ENCODE measurements at regions not wholly inside any gene's neighbourhood (a gene's known extent, or its start where the extent isn't known, plus 50 kb on each side); places are given as distances from the start of the nearest gene placed in this dataset.

DNA sequence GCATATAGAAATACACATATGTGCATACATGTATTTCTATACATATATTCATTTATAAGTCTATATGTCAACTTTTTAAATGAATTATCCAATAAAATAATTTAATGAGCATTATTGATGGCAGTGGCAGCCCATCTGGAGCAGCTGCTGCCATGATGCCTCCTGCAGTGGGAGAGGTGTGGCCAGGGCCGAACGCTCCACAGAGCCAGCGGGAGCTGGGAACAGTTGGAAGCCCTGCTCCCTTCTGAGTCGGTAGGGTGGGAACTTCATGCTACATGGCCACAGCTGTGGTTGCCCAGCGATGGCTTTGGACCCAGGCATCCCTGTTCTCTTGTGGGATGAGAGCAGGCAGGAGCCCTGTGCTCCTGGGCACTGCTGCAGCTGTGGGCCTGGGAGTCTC, 812.4 kb upstream of the CTNND2 start:
- Histone ChIP-seq H3K27me3 (no peaks in the 10 kb centered on the region), H3K4me1 (no peaks in the 10 kb centered on the region), H3K36me3 (no peaks in the 10 kb centered on the region), H3K9me3 (no peaks in the 10 kb centered on the region), H3K27ac (no peak overlapping the region), H3K4me3 (no peak overlapping the region)
- no peak for DNase-seq (ENCODE audit: low spot score)
- TF ChIP-seq, protein P1, sequence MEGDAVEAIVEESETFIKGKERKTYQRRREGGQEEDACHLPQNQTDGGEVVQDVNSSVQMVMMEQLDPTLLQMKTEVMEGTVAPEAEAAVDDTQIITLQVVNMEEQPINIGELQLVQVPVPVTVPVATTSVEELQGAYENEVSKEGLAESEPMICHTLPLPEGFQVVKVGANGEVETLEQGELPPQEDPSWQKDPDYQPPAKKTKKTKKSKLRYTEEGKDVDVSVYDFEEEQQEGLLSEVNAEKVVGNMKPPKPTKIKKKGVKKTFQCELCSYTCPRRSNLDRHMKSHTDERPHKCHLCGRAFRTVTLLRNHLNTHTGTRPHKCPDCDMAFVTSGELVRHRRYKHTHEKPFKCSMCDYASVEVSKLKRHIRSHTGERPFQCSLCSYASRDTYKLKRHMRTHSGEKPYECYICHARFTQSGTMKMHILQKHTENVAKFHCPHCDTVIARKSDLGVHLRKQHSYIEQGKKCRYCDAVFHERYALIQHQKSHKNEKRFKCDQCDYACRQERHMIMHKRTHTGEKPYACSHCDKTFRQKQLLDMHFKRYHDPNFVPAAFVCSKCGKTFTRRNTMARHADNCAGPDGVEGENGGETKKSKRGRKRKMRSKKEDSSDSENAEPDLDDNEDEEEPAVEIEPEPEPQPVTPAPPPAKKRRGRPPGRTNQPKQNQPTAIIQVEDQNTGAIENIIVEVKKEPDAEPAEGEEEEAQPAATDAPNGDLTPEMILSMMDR (IDR thresholded peaks at IDR 0.05), result no peak

DNA sequence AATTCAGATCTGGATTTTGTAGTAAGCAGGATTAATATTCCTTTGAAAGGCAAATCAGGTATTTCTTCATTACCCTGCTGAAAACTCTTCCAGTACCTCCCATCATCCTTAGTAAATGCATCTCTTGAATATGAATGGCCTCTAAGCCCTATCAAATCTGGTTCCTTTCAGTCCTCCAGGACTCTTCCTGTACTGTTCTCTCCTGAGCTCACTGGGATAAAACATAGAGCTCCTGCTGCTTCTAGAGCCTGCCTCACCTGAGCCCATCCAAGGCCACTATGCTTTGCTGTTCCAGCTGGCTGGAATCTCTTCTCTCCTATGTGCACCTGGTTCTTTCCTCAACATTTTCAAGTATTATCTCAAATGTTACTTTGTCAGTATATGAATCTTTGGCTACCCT, 803.3 kb upstream of the CTNND2 start:
- Histone ChIP-seq H3K9me3 (no peaks in the 10 kb centered on the region), H3K4me1 (no peaks in the 10 kb centered on the region), H3K36me3 (no peaks in the 10 kb centered on the region), H3K27ac (no peak overlapping the region), H3K27me3 (no peaks in the 10 kb centered on the region), H3K4me3 (no peak overlapping the region)
- TF ChIP-seq, protein P1 (IDR thresholded peaks at IDR 0.05), result no peak
- no peak for DNase-seq (ENCODE audit: low spot score)

- H3K36me3 ChIP-seq, result no peaks in the 10 kb centered on the region
- TF ChIP-seq, protein P1 (IDR thresholded peaks at IDR 0.05), result no peak
- no peak overlapping the region for H3K27ac ChIP-seq
- no peak for DNase-seq (ENCODE audit: low spot score)
- no peak overlapping the region for H3K4me3 ChIP-seq
- H3K9me3 ChIP-seq, result no peaks in the 10 kb centered on the region
- H3K4me1 ChIP-seq, result no peaks in the 10 kb centered on the region
- H3K27me3 ChIP-seq, result no peaks in the 10 kb centered on the region
These were observed 800.7 kb upstream of the CTNND2 start for GRCh38 chr5:12704955-12705354.

DNA sequence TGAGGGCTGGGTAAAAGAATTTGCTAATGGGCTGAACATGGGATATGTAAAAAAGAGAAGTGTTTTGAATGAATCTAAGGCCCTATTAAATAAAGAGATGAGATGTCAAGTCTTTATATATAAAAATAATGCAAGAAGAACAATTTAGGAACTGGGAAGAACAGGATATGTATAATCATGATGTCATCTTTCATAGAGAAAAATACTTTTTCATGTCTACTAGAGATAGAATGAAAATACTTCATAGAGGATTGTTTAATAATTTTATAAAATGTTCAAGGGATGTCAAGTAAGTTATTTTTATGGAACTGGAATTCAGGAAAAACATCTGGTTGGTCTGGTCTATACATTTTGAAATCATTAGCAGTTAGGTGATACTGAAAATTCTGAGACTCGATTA, 799.0 kb upstream of the CTNND2 start:
- H3K4me3 ChIP-seq, result no peak overlapping the region
- TF ChIP-seq, protein P1 (IDR thresholded peaks at IDR 0.05), result no peak
- no peak overlapping the region for H3K27ac ChIP-seq
- H3K36me3 ChIP-seq, result no peaks in the 10 kb centered on the region
- no peaks in the 10 kb centered on the region for H3K27me3 ChIP-seq
- no peak for DNase-seq (ENCODE audit: low spot score)
- H3K9me3 ChIP-seq, result no peaks in the 10 kb centered on the region
- H3K4me1 ChIP-seq, result no peaks in the 10 kb centered on the region

DNA sequence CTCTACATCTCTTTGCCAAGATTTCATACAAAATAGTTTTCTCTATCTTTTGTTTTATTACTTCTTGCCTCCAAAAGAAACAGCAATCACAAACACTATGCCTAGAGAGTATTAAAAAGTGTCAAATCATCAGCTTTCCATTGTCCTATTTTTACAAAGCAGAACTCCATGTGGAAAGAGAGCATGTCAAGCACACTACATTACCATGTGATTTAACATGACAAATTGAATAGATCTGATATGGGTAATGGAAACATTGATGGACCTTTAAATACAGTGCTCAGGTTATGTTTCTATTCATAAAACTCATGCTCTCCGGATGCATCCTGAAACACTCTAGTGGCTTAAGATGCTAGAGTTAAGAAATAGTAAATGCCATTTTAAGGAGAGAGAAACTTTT, 791.4 kb upstream of the CTNND2 start:
- H3K27ac ChIP-seq, result no peak overlapping the region
- TF ChIP-seq, protein P1 (IDR thresholded peaks at IDR 0.05), result no peak

GRCh38 chr5:12691330-12691729, 787.1 kb upstream of the CTNND2 start:
- no peak overlapping the region for H3K27ac ChIP-seq
- H3K4me3 ChIP-seq, result no peak overlapping the region
- DNase-seq (ENCODE audit: low spot score), result no peak
- TF ChIP-seq, protein P1 (IDR thresholded peaks at IDR 0.05), result no peak
- H3K4me1 ChIP-seq, result no peaks in the 10 kb centered on the region
- H3K27me3 ChIP-seq, result no peaks in the 10 kb centered on the region
- H3K9me3 ChIP-seq, result no peaks in the 10 kb centered on the region
- H3K36me3 ChIP-seq, result no peaks in the 10 kb centered on the region

More for the DNA sequence above, 791.4 kb upstream of the CTNND2 start:
- no peaks in the 10 kb centered on the region for H3K4me1 ChIP-seq
- no peak for DNase-seq (ENCODE audit: low spot score)
- H3K36me3 ChIP-seq, result no peaks in the 10 kb centered on the region
- H3K27me3 ChIP-seq, result no peaks in the 10 kb centered on the region
- H3K9me3 ChIP-seq, result no peaks in the 10 kb centered on the region
- no peak overlapping the region for H3K4me3 ChIP-seq
